ENCODE measurements at regions not wholly inside any gene's neighbourhood (a gene's known extent, or its start where the extent isn't known, plus 50 kb on each side); places are given as distances from the start of the nearest gene placed in this dataset.
"Not testable (repeated sequence)": the region's sequence is repeated elsewhere in the genome, so short reads cannot be mapped to it uniquely, and the experiment has no call there.

DNA sequence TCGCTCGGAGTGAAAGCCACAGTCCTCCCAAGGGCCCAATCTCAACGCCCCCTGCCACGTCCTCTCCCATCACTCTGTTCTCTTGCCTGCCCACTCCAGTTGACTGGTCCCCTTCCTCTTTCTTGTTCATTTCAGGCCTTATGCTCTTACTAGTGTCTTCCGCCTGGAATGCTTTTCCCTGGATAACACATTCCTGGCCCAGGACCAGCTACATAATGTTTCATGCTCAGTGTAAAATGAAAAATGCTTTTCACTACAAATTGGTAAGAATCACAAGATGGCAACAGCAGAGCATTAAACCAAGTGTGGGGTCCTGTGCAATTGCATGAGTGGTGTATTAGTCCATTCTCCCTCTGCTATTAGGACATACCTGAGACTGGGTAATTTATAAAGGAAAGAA, 417.2 kb upstream of the KLHL29 start:
- ChIA-PET POLR2A (no interaction called here), CTCF (no interaction called here)
- TF ChIP-seq, protein P1, sequence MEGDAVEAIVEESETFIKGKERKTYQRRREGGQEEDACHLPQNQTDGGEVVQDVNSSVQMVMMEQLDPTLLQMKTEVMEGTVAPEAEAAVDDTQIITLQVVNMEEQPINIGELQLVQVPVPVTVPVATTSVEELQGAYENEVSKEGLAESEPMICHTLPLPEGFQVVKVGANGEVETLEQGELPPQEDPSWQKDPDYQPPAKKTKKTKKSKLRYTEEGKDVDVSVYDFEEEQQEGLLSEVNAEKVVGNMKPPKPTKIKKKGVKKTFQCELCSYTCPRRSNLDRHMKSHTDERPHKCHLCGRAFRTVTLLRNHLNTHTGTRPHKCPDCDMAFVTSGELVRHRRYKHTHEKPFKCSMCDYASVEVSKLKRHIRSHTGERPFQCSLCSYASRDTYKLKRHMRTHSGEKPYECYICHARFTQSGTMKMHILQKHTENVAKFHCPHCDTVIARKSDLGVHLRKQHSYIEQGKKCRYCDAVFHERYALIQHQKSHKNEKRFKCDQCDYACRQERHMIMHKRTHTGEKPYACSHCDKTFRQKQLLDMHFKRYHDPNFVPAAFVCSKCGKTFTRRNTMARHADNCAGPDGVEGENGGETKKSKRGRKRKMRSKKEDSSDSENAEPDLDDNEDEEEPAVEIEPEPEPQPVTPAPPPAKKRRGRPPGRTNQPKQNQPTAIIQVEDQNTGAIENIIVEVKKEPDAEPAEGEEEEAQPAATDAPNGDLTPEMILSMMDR (IDR thresholded peaks at IDR 0.05; ENCODE audit: insufficient read depth, low read length, missing control alignments), result no peak
- DNase-seq (ENCODE audit: low read depth, low spot score), result no peak
- H3K4me3 ChIP-seq (ENCODE audit: low read depth, low read length), result no peak overlapping the region

DNA sequence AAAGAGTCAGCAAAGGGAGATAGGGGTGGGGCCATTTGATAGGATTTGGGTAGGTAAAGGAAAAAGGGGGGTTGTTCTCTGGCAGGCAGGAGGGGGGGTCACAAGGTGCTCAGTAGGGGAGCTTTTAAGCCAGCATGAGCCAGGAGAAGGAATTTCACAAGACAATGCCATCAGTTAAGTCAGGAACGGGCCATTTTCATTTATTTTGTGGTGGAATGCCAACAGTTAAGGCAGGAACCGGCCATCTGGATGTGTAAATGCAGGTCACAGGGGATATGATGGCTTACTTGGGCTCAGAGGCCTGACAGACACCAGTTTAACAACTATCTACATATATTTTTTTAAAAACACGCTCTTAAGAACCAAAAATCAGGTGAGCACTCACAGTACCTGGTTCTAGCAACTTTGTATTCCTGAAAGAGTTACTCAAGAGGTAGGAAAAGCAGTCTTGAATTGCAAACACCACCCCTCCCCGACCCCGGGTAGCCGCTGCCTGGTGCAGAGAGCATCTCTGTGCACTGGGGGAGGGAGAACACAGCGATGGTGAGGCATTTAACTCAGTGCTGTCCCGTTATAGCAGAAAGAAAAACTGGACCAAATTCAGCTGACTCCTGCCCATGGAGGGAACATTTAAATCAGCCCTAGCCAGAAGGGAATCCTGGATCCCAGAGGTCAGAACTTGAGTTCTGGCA, 414.5 kb upstream of the KLHL29 start:
- TF ChIP-seq, protein P1 (IDR thresholded peaks at IDR 0.05; ENCODE audit: insufficient read depth, low read length, missing control alignments), result no peak
- ChIA-PET CTCF (no interaction called here), POLR2A (no interaction called here)
- no peak overlapping the region for H3K4me3 ChIP-seq (ENCODE audit: low read depth, low read length)
- DNase-seq (ENCODE audit: low read depth, low spot score), result no peak

DNA sequence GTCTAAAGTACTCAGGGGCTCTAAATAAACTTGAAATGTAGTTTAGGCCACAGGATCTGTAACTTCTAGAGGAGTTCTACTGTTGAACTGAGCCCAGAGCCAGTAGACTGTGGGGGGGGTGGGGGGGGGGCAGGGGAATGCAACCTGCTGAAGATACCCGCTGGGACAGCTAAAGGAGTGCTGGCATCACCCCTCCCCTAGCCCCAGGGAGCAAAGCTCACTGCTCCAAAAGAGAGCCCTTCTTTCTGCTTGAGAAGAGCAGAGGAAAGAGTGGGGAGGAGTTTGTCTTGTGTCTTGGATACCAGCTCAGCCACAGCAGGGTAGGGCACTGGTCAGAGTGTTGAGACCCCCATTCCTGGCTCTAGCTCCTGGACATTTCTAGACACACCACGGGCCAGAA, 414.0 kb upstream of the KLHL29 start:
- no peak overlapping the region for H3K4me3 ChIP-seq (ENCODE audit: low read depth, low read length)
- TF ChIP-seq, protein P1 (IDR thresholded peaks at IDR 0.05; ENCODE audit: insufficient read depth, low read length, missing control alignments), result no peak
- ChIA-PET CTCF (no interaction called here), POLR2A (no interaction called here)
- DNase-seq (ENCODE audit: low read depth, low spot score), result no peak

DNA sequence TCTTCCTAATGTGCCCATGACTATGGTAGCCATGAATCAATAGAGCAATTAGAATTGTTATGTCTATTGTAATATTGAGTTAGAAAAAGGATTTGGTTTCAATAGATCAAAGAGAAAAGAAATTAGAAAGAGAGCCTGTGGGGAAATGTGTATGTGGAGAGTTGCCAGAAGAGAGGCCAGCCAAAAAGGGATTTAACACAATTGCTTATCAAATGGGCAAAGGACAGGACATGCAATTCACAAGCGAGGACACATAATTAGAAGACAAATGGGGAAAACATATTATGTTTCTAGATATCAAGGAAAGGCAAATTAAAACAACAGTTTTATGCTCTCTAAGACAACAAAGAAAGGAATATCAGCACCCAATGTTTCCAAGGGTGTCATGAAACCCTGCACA, 403.2 kb upstream of the KLHL29 start:
- ChIA-PET CTCF (no interaction called here), POLR2A (no interaction called here)
- TF ChIP-seq, protein P1 (IDR thresholded peaks at IDR 0.05; ENCODE audit: insufficient read depth, low read length, missing control alignments), result no peak
- DNase-seq (ENCODE audit: low read depth, low spot score), result no peak
- H3K4me3 ChIP-seq (ENCODE audit: low read depth, low read length), result no peak overlapping the region

DNA sequence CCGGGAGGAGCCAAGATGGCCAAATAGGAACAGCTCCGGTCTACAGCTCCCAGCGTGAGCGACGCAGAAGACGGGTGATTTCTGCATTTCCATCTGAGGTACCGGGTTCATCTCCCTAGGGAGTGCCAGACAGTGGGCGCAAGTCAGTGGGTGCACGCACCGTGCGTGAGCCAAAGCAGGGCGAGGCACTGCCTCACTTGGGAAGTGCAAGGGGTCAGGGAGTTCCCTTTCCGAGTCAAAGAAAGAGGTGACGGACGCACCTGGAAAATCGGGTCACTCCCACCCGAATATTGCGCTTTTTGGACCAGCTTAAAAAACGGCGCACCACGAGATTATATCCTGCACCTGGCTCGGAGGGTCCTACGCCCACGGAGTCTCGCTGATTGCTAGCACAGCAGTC, 400.8 kb upstream of the KLHL29 start:
- CTCF ChIA-PET, POLR2A ChIA-PET: not testable (repeated sequence)

DNA sequence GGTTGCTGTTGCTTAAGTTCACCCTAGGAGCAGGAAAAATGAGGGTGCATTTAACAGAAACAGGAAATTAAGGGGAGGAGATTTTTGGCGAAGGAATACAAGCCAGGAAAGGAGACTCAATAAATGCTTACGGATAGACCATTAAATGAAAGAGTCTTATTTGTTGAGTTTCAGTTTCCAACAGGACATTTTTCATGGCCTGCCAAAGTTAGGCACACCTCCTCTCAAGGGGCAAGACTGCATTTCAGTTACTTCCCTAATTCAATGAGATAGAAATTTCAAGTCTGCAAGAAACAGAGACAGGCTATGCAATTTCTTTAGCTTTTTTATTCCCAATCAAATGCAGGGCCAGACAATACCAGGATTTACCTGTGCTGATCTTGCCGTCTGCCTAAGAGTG, 394.7 kb upstream of the KLHL29 start:
- CTCF ChIA-PET, result no interaction called here
- POLR2A ChIA-PET, result no interaction called here
- DNase-seq (ENCODE audit: low read depth, low spot score), result no peak
- TF ChIP-seq, protein P1 (IDR thresholded peaks at IDR 0.05; ENCODE audit: insufficient read depth, low read length, missing control alignments), result no peak
- H3K4me3 ChIP-seq (ENCODE audit: low read depth, low read length), result no peak overlapping the region

More for the DNA sequence above, 400.8 kb upstream of the KLHL29 start:
- DNase-seq (ENCODE audit: low read depth, low spot score); H3K4me3 ChIP-seq (ENCODE audit: low read depth, low read length): not testable (repeated sequence)

DNA sequence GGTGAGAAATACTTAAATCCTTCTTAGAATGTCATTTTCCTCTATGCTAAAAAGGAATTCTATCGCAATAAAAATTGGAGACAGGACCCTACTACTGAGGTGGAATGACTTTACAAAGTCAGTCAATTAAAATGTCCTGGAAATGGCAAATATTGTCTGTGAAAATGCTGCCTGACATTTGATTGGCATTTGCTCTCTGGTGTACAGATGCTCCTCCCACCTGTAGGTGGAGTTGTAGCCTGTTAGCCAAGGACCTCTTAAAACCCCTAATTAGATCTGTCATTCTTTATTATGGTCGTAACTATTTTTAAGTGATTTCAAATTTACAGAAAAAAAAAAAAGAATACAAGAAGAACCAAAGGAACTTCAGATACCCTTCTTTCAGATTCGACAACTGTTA, 393.1 kb upstream of the KLHL29 start:
- DNase-seq (ENCODE audit: low read depth, low spot score), result no peak
- ChIA-PET CTCF (no interaction called here), POLR2A (no interaction called here)
- TF ChIP-seq, protein P1 (IDR thresholded peaks at IDR 0.05; ENCODE audit: insufficient read depth, low read length, missing control alignments), result no peak
- H3K4me3 ChIP-seq (ENCODE audit: low read depth, low read length), result no peak overlapping the region

All from AG04449 (cell line).